Hepatocyte (in vitro differentiated cells): ENCODE measurements at regions not wholly inside any gene's neighbourhood (a gene's known extent, or its start where the extent isn't known, plus 50 kb on each side); places are given as distances from the start of the nearest gene placed in this dataset.

Experiments
- CTCF ChIP-seq: fragments of 200-600 bp; sonication (generic); IDR thresholded peaks from 2 replicates; pipeline ENCODE4 v1.5.1; 2016; ENCODE audit warnings: antibody characterized with exemption, mild to moderate bottlenecking; ENCODE audit not compliant: poor library complexity
- EZH2 ChIP-seq: fragments of 200-600 bp; sonication (generic); IDR thresholded peaks from 2 replicates; pipeline ENCODE4 v1.6.1; 2016; ENCODE audit warnings: antibody characterized with exemption, mild to moderate bottlenecking, borderline replicate concordance

- TF ChIP-seq CTCF (no peak), EZH2 (no peak)
Measured at GRCh38 chr2:215826376-215826775, 187.0 kb downstream of the MREG start.
